ENCODE measurements at regions not wholly inside any gene's neighbourhood (a gene's known extent, or its start where the extent isn't known, plus 50 kb on each side); places are given as distances from the start of the nearest gene placed in this dataset.

DNA sequence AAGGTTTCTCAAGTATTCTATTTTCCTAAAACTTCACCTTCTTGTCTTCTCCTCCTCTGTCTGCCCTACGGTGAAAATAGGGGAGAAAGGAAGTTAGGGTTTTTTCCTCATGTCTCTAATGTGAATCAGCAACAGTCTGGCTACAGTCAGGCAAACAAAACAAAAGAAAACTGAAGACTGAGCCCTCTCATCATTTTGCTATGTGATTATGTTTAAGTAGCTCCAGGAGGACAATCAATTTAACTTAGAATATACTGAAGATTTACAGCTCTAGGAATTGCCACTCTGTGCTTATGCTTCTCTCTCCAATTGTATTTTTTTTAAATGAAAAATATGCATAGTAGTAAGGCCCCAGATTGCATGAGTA is 316.2 kb downstream of the GPAT3 start:
- DNase-seq (ENCODE audit: low spot score), result no peak

DNA sequence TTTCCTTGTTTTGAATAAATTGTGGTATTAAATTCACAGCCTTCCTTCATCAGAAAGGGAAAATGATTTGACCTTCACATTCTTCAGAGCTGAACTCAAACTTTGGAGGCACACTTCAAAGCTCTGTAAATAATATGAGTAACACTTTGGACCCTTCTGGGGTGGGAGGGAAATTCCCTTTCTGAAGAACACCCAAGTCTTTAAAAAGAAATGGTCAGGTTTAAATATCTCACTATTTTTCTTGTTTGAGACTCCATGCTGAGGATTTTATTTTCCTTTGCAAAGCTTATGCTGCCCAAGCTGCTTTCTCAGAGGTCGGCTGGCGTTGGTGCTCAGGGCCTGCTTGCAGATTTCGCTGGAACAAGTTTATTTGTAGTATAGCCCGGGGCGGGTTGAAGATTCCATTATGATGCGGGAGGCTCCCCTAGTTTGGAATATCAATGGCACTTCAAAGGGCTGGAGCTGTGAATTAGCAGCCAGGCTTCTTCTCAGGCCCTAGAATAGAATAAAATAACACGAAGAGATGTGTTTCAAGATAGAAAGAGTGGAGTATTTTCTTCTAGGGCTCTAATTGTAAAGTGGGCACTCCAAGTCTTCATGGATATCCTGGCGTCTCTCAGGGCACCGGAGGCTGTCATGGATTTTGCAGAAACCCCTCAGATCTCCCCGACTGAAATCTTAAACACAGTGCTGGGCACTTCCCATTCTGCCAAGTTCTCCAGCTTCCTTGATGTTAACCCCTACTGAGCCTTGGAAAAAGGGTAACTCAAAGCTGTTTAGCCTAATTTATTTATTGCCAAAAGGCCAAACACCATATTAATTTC is 315.6 kb downstream of the GPAT3 start:
- DNase-seq (ENCODE audit: low spot score), result no peak

DNA sequence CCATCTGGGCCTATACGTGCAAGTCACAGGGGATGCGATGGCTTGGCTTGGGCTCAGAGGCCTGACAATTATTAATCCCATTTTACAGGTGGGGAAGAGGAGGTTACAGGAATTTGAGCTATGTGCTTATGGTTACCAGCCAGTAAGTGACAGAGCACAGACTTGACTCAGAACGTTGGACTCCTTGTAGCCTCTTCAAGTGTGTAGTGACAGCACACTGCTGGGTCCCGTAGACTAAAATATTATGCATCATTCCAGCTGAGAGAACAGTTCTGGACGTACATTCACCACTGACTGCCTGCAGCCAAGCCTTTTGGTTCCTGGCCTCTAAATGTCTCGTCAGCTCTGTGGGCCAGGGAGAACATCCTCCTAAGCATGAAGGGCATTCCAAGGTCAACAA is 314.5 kb downstream of the GPAT3 start:
- no peak for DNase-seq (ENCODE audit: low spot score)

DNA sequence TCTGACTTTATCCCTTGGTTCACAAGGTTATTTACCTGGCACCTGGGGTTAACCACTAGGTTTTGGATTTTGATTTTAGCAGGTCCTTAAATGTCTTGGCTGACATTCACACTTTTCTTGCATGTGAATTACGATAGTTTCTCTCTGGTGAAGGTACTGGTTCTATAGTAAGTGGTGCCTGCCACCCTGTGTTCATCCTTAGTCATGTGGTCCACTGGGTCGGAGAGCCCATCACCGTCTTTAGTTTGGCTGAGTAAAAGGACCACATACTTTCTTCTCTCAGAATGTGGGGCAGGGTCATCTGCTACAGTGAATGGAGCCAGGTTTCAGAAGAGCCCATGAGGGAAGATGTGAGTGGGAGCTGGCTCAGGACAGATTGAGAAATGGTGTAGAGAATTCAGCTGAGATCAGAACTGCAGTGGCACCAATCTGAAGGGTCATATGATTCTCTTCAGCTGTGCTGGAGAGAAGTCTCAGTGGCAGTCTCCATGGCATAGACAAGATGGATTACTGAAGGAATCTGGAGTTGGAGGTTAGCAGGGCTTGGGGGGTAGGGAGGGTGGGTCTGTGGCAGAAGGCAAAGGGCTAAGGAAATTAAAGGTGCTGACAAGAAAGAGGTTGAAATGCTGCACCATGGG is 310.4 kb downstream of the GPAT3 start:
- no peak for DNase-seq (ENCODE audit: low spot score)

DNA sequence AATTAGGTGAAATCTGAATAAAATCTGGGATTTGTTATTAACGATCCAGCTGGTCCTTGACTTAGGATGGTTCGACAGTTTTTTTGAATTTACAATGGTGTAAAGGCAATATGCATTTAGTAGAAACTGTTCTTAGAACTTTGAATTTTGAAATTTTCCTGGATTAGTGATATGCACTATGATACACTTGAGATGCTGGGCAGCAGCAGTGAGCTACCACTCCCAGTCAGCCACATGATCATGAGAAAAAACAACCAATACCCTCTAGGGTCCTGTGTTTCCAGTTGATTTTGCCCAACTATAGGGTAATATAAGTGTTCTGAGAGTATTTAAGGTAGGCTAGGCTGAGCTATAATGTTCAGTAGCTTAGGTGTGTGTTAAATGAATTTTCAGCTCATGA is 303.7 kb downstream of the GPAT3 start:
- no peak for DNase-seq (ENCODE audit: low spot score)

DNA sequence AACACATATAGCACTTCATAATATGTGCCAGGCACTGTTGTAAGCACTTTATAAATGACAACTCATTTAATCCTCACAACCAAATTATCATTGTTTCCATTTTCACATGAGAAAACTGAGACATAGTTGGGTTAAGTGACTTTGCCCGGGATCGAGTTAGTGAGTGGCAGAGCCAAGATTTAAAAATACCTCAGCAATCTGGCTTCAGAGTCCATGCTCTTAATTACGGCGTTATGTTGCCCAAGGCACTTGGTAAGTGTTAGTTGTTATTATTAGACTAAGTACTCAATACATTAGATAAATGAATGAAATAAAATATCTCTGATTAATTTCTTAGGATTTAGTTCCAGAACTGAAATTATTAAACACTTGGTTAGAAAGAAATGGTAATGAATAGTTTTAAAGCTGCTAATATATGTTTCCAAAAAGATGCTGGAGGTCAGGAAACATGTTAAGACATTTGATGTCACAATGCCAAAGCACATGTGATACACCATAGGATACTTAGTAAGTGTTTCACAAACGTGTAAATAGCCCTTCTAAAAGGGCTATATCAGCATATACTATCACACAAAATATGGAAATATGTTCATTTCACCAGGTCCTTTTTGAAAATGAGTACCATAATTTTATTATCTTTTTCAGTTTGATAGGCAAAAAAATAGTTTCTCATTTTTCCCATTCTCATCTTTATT is 301.9 kb downstream of the GPAT3 start:
- DNase-seq (ENCODE audit: low spot score), result no peak

DNA sequence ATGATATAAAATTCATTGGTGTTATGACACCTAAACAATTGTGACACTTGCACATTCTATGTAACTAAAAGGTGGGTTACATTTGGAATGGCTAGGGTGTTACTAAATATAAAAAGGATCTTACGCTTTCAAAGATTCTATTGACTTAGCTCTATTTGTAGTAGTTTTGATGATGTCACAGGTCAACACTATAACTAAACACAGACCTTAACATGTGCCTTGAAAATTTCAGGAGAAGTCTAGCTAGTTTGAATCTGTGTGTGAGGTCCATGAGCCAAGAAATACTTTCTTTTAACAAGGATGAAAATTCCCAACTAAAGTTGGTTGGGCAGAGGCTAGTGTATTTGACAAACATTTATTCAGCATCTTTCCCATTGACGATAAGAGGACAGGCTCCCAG is 298.0 kb downstream of the GPAT3 start:
- DNase-seq (ENCODE audit: low spot score), result no peak

DNA sequence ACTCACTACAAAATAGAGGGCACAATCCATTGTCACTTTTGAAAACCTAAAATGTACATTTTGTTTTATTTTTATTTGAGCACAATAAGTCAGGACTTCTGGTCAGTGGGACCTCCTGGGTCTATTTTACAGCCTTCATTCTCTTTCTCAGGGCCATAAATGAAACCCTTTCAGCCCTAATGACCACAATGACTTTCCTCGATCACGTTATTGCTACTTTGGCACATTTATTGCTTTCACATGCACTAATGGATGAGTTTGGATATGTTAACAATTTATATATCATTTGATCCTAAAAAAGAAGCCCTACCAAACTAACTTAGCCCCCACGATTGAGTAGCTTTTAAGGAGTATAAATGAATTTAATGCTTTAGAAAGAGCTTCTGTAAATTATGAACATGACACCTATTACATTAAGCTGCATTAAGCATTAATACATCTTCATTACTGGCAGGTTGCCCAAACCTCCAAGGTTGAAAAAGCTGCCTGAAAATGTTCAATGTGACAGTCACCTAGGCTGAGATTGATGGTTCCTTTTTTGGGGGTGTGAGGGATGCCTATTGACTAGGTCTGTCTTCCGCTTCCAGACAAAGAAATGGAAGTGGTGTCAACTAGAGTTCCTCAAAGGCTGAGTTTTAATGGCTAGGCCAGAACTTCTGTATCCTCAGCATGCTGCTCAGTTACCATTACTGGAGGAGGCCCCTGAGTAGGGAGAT is 296.4 kb downstream of the GPAT3 start:
- DNase-seq (ENCODE audit: low spot score), result no peak

DNA sequence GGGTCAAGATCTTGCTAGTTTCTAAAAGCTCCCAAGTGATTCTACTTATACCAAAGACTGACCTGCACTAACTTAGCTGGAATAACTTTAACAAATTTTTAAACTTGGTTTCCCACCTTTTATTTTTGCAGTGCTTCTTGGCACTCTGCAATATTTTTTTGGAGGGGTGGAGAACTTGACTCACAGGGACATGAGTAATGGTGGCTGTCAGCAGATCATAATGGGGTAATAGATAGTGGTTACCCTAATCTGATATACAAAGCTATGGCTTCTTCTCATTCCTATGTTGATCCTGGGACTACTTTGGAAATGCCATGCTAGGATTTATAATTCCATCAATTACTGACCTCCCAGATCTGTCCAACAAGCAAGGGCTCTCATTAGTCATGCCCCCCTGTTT is 295.7 kb downstream of the GPAT3 start:
- no peak for DNase-seq (ENCODE audit: low spot score)

DNA sequence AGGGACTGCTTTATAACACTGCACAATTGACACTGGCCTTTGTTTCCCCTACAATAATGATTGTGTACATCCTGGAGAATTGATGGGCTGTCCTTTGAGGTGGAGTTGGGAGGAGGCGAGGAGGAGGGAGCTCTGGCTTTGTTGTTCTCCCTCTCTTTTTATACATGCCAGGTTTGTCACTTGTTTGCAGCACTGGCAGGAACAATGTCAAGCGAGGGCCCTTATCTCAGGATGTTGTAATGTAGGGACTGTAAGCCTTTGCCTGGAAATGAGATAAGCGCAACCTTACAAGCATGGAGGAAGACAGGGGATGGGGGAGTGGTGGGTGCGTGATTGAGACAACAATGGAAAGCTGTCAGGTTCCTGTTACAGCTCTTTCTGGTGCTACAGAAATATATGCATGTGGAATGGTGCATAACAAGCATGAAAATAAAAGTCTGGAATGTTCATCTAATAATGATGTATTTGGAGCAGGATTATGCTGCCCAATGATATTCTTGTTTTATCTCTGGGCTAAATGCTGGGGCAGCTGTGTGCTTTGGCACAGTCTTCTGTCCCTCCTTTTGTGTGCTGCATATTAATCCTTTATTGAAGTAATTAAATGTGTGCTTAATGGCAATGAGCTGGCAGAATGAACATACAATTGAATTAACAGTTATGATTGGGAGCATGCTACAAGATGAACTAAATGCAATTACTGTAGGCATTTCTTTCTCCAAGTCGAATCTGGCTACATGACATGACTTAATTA is 294.4 kb downstream of the GPAT3 start:
- DNase-seq (ENCODE audit: low spot score), result no peak

DNA sequence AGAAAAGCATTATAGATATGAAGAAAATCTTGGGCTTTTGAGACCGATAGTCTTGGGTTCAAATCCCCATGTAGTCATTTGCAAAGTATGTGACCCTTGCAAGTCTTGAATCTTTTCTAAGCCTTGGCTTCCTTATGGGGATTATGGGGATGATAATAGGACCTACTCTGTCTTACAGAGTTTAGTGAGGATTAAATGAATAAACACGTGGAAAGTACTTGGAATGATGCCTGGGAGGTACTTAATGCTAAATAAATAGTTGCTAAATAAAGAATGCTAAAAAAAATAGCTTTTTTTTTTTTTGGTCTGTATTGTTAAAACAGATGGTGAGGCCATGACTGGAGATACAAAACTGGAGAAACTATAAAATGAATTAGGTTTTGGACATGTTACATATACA is 292.7 kb downstream of the GPAT3 start:
- DNase-seq (ENCODE audit: low spot score), result no peak

DNA sequence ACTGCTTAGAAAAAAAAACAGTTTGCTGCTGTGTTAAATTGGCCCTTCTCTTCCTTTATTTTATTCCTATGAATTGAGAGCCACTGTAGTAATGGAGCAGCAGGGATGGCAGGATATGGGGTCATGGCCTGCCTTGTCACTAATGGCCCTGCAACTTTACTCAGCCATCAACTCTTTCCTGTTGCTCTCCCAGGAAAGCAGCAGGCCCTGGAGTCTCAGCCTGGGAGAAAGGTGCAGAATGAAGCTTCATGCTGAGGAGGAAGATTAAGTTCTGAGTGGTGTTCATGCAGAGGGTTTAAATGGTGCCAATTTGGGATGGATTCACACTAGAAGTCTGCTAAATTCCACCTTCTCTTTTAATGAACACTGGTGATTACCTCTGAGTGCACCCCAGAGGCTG is 285.6 kb downstream of the GPAT3 start:
- no peak for DNase-seq (ENCODE audit: low spot score)

DNA sequence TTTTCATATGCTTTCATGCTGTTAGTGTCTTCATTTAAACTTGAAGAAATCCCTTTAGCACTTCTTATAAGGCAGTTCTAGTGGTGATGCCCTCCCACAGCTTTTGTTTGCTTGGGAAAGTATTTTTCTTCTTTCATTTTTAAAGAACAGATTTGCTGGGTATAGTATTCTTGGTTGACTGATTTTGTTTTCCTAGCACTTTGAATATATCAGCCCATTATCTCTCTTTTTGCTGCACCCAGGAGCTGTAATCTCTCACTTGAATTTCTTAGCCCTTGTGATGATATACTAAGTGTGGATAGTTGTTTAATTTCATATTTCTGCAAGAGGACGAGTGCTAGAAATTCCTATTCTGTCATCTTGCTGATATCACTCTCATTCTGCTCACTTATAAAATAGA is 283.7 kb downstream of the GPAT3 start:
- DNase-seq (ENCODE audit: low spot score), result no peak

DNA sequence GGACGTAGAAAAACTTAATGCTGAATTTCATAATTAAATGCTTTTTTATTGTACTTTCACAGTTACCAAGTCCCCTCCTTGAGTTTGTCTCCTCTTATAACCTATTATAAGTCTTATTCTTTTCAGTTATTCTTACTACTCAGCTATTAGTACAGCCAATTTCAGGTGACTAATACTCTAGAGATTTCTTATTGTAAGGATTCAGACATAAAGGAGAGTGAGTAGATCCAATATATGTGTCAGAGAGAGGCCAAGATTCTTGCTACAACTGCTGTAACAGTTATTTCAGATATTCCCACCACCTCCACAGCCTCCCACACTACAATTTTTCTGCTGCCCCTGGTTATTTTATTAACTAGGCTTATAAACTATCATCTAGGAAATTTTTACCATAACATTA is 274.5 kb downstream of the GPAT3 start:
- DNase-seq (ENCODE audit: low spot score), result no peak

DNA sequence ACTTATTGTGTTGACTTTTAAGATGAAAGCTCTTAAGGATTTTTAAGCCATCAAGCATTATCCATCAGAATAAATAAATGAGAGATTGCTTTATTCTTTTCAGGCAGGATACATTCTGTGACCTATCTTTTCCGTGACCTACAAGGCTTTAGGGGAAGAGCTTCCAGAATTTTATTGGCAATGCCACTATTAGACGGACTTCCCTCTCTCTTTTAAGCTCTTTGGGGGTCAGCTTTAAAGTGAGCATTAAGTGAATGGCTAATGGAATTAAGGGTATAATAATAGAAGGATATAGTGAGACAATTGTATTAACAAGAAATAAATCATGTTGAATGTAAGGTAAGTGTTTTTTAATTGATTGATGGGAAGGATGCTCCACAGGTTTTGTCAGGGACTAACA is 273.7 kb downstream of the GPAT3 start:
- no peak for DNase-seq (ENCODE audit: low spot score)

DNA sequence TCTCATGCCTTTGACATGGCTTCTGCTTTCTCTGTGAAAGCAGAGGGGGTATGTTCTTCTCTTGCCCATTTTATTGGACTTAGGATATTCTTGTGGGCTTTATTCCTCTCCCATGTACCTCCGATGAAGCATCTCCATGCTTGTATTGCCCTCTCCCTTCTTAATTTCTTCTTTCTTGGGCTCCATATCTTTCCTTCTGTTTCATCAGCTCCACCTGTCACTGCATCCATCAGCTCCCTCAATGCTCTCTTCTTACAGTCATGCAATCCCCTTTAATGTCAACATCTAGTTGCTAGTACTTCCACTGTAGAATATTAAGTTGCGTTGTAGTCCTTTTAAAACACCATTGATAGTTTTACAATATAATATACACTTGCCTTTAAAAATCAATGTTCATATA is 257.6 kb downstream of the GPAT3 start:
- DNase-seq (ENCODE audit: low spot score), result no peak

DNA sequence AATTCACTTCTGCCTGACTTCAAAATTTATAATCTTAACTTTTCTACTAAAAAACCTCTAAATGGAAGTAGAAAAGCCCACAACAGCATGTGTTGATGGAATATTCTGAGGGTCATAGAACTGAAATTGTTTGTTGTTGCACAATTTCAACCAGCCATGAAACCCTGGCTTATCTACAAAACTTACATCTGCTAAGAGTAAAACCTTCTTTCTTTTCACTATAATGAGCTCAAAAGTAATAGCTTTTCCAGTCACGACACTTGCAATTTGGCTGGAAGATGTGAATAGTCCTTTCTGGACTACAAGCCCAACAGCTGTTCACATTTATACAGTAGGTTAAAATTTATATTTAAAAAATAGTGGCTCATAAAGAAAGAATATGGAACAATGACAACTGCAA is 250.0 kb downstream of the GPAT3 start:
- DNase-seq (ENCODE audit: low spot score), result no peak

DNA sequence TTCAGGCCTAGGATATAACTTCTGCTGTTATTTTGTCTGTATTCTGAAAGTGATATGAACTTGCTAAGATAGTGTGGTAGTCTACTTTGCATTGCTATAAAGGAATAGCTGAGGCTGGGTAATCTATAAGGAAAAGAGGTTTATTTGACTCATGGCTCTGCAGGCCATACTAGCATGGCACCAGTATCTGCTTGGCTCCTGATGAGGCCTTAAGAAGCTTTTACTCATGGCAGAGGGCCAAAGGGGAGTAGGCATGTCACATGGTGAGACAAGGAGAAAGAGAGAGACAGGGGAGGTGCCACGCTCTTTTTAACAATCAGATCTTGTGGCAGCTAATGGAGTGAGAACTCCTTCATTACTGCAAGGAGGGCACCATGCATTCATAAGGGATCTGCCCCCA is 247.3 kb downstream of the GPAT3 start:
- no peak for DNase-seq (ENCODE audit: low spot score)

DNA sequence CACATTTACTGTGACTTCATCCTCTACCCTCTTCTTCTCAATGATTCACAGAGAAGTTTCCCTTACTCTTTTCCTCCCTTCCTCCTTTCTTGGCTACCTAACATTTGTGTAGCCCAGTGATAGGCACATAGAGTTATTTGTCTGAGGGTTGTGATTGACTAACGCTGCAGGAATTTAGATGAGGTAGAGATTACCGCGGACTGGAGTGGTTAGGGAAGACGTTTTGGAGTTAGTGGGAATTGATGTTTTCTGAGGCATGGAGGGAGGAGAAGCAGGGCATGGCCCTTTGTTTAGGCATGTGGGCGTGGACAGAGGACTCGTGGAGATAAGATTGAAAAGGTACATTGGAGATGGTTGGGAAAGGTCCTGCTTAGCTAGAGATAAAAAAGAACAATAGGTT is 246.7 kb downstream of the GPAT3 start:
- DNase-seq (ENCODE audit: low spot score), result no peak

DNA sequence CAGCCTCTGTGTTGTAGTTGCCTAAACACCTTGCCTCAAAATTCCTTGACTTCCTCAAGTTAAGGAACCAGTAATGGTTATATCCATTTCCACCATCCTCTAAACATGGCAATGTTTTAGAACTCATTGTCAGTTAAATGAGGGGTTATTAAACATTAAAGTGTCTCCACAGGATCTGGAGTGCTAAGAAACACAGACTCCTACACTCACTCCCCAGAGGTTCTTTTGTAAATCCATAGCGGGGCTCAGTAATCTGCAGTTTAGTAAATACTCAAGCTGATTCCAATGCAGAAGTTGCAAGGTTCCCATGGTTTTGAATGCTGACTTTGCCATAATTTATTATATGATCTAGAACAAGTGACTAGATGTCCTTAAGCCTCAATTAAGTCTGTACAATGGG is 245.5 kb downstream of the GPAT3 start:
- DNase-seq (ENCODE audit: low spot score), result no peak

DNA sequence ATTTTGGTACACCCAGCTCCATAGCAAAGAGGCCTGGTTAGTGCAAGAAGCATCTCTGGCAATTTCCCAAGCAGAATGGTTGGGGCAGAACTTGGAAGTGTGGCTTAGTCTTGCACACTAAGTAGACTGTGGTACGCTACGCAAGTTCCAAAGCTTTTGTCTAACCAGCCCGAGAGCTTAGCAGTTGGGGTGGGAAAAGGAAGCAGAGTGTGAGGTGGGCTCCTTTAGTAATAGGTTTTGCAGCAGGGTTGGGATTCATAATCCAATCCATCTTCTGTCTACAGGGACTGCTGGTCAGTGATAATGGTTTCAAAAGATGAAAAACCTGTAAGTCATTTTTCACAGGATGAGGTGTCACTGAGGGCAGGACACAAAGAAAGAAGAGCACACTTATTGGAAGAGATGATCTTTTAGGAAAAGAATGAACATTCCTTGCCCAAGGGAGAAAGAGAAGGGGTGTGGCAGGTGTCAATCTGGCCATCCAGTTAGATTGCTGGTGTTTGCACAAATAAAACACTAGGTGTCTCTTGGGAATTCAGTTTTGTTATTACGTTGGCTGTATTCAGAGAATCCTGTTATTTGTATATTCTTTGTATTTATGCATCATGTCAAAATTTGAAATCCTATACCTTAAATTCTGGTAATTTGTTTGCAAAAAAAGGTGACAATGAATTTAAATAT is 244.3 kb downstream of the GPAT3 start:
- DNase-seq (ENCODE audit: low spot score), result no peak

All from hematopoietic multipotent progenitor cell treated with erythropoietin and hydrocortisone succinate and interleukin-3 and kit ligand, for 17 days (in vitro differentiated cells).